Testis (tissue), 2 donors: ENCODE measurements at regions not wholly inside any gene's neighbourhood (a gene's known extent, or its start where the extent isn't known, plus 50 kb on each side); places are given as distances from the start of the nearest gene placed in this dataset.

Source experiments
- POLR2A ChIP-seq: fragments of 450-650 bp; IDR thresholded peaks from one replicate; pipeline ENCODE4 v1.6.1; 2017; ENCODE audit warnings: antibody characterized with exemption, mild to moderate bottlenecking, moderate library complexity
- TF ChIP-seq, protein P1 (sequence below), 3 experiments: fragments of 450-650 bp in 2 of 3; fragments of 200-600 bp in 1 of 3; sonication (generic) in 1 of 3; IDR thresholded peaks; one replicate each; pipeline ENCODE4 v1.5.1; 2016 to 2019; ENCODE audit warnings: antibody characterized with exemption in 3 of 3, mild to moderate bottlenecking in 2 of 3, moderate library complexity in 1 of 3

- TF ChIP-seq, protein P1, sequence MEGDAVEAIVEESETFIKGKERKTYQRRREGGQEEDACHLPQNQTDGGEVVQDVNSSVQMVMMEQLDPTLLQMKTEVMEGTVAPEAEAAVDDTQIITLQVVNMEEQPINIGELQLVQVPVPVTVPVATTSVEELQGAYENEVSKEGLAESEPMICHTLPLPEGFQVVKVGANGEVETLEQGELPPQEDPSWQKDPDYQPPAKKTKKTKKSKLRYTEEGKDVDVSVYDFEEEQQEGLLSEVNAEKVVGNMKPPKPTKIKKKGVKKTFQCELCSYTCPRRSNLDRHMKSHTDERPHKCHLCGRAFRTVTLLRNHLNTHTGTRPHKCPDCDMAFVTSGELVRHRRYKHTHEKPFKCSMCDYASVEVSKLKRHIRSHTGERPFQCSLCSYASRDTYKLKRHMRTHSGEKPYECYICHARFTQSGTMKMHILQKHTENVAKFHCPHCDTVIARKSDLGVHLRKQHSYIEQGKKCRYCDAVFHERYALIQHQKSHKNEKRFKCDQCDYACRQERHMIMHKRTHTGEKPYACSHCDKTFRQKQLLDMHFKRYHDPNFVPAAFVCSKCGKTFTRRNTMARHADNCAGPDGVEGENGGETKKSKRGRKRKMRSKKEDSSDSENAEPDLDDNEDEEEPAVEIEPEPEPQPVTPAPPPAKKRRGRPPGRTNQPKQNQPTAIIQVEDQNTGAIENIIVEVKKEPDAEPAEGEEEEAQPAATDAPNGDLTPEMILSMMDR (IDR thresholded peaks at IDR 0.05) = no peak
- TF ChIP-seq POLR2A = no peak
These were observed 111.0 kb upstream of the PCLO start for GRCh38 chr7:83273699-83274098.
